ENCODE measurements at regions not wholly inside any gene's neighbourhood (a gene's known extent, or its start where the extent isn't known, plus 50 kb on each side); places are given as distances from the start of the nearest gene placed in this dataset.

DNA sequence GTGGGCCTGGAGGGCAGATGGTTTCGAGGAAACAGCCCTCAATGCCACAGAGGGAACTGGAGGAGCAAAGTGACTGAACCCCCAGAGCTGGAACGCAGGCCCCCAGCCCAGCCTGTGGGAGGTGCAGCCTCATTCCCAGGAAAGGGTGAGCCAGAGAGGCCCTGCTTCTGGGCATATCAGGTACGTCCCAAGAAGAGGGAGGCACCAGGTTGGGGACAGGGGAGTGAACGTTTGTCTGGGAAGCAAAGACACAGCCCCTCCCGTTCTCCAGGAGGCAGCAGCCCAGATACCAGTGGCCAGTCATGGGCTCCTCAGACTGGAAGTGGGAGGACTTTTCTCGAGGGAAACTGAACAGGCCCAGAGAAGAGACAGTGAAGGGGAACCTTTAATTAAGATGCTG lies 74.3 kb upstream of the RET start:
- H3K36me3 ChIP-seq (ENCODE audit: control insufficient read depth, low read depth, low read length), result no peaks in the 10 kb centered on the region
- H3K9me3 ChIP-seq (ENCODE audit: control insufficient read depth, low read depth, low read length), result no peaks in the 10 kb centered on the region
- H3K27me3 ChIP-seq (ENCODE audit: control insufficient read depth, insufficient read depth, low read length), result no peaks in the 10 kb centered on the region
- H3K9ac ChIP-seq (ENCODE audit: low read length), result no peak overlapping the region
- H3K4me1 ChIP-seq (ENCODE audit: control insufficient read depth, low read depth, low read length), result no peaks in the 10 kb centered on the region
- no peak overlapping the region for H3K4me3 ChIP-seq (ENCODE audit: low read length)
- no peak overlapping the region for H3K27ac ChIP-seq (ENCODE audit: low read length)

DNA sequence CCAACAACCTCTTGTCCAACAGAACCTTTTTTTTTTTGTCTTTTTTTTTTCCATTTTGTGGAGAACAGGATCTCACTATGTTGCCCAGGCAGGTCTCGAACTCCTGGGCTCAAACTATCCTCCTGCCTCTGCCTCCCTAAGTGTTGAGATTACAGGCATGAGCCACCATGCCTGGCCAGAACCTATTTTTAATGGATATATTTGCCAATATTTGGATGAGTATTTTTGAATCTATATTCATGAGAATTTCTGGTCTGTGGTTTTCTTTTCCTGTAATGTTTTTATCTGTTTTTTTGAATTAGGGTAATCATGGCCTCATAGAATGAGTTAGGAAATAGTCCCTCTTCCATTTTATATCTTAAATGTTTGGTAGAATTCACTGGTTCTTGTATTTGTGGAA lies 70.4 kb upstream of the RET start:
- Histone ChIP-seq H3K9me3 (ENCODE audit: control insufficient read depth, low read depth, low read length) (peaks cover 4% of the 10 kb centered on the region), H3K4me3 (ENCODE audit: low read length) (no peak overlapping the region), H3K27me3 (ENCODE audit: control insufficient read depth, insufficient read depth, low read length) (no peaks in the 10 kb centered on the region), H3K27ac (ENCODE audit: low read length) (no peak overlapping the region), H3K4me1 (ENCODE audit: control insufficient read depth, low read depth, low read length) (peaks cover 2% of the 10 kb centered on the region), H3K36me3 (ENCODE audit: control insufficient read depth, low read depth, low read length) (no peaks in the 10 kb centered on the region), H3K9ac (ENCODE audit: low read length) (no peak overlapping the region)

DNA sequence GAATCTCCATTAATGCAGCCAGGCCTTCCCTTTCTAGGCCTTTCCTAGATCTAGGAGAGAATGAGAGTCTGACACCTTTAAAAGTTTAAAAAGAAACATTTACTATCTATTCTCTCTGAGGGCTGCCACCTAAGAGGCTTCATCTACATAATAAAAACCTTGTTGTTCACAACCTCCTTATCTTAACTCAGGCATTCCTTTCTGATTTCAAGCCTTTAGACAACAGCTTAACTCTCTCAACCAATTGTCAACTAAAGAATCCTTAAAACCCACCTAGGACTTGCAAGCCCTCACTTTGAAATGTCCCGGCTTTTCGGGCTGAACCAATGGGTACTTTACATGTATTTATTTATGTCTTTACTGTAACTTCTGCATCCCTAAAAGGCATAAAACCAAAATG lies 64.3 kb upstream of the RET start:
- no peaks in the 10 kb centered on the region for H3K27me3 ChIP-seq (ENCODE audit: control insufficient read depth, insufficient read depth, low read length)
- H3K4me1 ChIP-seq (ENCODE audit: control insufficient read depth, low read depth, low read length), result peaks cover 19% of the 10 kb centered on the region
- H3K27ac ChIP-seq (ENCODE audit: low read length), result peak overlapping the region; percentile 88
- H3K9ac ChIP-seq (ENCODE audit: low read length), result peak overlapping the region; percentile 22
- no peaks in the 10 kb centered on the region for H3K36me3 ChIP-seq (ENCODE audit: control insufficient read depth, low read depth, low read length)
- peak overlapping the region; percentile 17 for H3K4me3 ChIP-seq (ENCODE audit: low read length)
- peaks cover 27% of the 10 kb centered on the region for H3K9me3 ChIP-seq (ENCODE audit: control insufficient read depth, low read depth, low read length)

DNA sequence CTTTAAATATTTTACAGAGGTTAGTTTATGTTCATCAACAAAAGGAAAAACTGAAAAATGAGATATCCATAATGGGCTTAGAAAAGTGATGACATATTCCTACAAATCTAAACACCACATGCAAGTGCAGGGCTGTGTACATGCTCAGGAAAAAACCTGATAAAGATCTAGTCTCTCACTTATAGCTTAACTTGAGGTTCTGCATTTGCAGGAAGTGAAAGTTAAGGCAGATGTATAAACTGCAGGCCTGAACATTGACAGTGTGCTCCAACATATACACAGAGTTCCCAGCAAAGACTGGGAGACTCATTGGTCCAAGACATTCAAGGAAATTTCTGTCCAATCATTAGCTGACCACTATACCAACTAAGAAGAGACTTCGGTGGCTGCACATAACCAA lies 63.8 kb upstream of the RET start:
- H3K36me3 ChIP-seq (ENCODE audit: control insufficient read depth, low read depth, low read length), result no peaks in the 10 kb centered on the region
- no peaks in the 10 kb centered on the region for H3K27me3 ChIP-seq (ENCODE audit: control insufficient read depth, insufficient read depth, low read length)
- peaks cover 27% of the 10 kb centered on the region for H3K9me3 ChIP-seq (ENCODE audit: control insufficient read depth, low read depth, low read length)
- H3K4me3 ChIP-seq (ENCODE audit: low read length), result peak overlapping the region; percentile 17
- peaks cover 19% of the 10 kb centered on the region for H3K4me1 ChIP-seq (ENCODE audit: control insufficient read depth, low read depth, low read length)
- peak overlapping the region; percentile 88 for H3K27ac ChIP-seq (ENCODE audit: low read length)
- peak overlapping the region; percentile 22 for H3K9ac ChIP-seq (ENCODE audit: low read length)

DNA sequence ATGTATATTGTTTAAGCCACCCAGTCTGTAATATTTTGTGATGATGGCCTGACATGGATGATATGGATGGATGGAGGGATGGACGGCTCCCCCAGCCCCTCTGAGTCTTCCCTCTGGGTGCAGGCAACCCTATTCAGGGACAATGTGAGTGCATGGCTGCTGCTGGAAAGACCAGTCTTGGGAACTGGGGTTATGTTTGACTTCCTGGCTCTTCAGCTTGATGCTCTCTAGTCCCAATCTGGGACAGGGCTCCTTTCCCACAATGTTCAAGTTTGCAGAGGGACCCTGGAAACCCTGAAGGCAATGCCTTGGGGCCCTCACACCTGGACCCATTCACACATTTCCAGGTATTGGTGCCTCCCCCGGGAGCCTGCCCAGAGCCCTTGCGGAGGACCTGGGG lies 52.3 kb upstream of the RET start:
- Histone ChIP-seq H3K9me3 (ENCODE audit: control insufficient read depth, low read depth, low read length) (no peaks in the 10 kb centered on the region), H3K9ac (ENCODE audit: low read length) (no peak overlapping the region), H3K27ac (ENCODE audit: low read length) (no peak overlapping the region), H3K4me1 (ENCODE audit: control insufficient read depth, low read depth, low read length) (peaks cover 16% of the 10 kb centered on the region), H3K36me3 (ENCODE audit: control insufficient read depth, low read depth, low read length) (no peaks in the 10 kb centered on the region), H3K27me3 (ENCODE audit: control insufficient read depth, insufficient read depth, low read length) (peaks cover 37% of the 10 kb centered on the region), H3K4me3 (ENCODE audit: low read length) (no peak overlapping the region)

DNA sequence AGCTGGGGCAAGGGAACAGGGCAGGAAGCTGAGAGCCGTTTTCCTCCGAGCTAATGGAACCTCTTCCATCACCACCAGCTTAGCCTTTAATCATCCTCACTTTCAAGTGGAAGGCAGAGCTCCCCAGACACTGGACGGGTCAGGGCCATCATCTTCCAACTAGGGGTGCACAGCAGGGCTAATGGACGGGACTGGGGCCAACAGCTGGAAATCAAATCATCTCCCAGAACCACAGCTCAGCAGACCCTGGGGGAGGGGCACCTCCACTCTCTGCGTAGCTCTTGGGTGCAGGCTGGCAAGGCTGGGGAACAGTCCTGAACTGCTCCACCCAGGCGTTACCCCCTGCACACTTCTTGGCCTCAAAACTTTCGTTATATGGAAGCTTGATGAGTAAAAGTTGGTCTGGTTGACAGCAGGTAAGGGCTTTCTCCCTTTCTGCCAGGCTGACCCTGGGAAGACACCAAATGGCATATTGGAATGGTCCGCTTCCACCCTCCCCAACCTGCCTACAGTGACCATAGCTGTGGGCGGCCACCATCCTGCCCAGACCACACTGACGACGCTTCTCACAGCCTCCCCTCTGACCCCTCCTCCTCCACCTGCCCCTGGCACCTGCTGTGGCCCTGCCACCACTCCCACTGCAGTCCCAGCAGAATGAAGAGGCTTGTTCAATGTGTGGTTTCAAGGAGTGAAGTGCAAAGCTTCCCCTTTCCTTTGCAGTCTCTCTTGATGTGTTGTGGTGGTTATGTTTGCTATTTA lies 51.7 kb upstream of the RET start:
- peaks cover 37% of the 10 kb centered on the region for H3K27me3 ChIP-seq (ENCODE audit: control insufficient read depth, insufficient read depth, low read length)
- H3K4me3 ChIP-seq (ENCODE audit: low read length), result no peak overlapping the region
- no peak overlapping the region for H3K27ac ChIP-seq (ENCODE audit: low read length)
- H3K4me1 ChIP-seq (ENCODE audit: control insufficient read depth, low read depth, low read length), result peaks cover 16% of the 10 kb centered on the region
- no peak overlapping the region for H3K9ac ChIP-seq (ENCODE audit: low read length)
- H3K36me3 ChIP-seq (ENCODE audit: control insufficient read depth, low read depth, low read length), result no peaks in the 10 kb centered on the region
- H3K9me3 ChIP-seq (ENCODE audit: control insufficient read depth, low read depth, low read length), result no peaks in the 10 kb centered on the region

DNA sequence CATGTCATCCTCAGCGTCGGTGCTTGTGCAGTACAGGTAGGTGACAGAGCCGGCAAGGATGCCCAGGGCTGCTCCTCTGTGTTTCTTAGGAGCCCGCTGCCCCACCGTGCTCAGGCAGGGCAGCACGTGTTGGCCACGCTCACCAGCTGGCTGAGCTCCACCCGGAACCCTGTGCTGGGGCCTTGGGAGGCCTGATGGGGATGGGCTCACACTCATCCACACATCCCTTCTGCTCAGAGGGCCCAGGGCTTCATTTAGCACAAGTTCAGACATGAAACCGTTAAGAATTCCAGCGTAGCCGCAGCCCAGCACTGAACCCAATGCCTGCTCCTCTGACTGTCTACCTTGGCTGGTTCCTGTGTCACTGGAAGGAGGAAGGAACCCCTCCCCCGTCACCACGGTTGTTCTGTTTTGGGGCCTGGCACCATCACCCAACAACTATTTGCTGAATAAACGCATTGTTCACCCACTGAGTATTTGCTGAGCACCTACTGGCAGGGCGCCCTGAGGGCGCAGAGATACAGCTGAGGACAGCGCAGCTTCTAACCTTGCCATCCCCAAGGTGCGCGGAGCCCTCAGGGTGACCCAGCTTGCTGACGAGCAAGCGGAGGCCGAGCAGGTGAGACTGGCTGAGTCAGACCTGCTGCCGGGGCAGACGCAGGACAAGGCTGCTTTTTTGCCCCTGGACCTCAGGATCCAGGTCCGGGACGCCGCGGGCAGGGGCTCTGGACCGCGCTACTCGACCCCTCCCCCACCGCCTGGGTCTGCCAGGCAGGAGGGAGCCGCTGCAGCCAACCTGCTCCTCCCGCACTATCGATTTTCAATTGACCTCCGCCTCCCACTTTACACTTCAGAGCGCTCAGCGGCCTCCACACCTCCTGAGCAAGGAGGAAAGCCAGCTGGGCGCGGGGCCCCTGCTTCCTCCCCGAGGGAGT lies 50.6 kb upstream of the RET start:
- H3K4me1 ChIP-seq (ENCODE audit: control insufficient read depth, low read depth, low read length), result peaks cover 16% of the 10 kb centered on the region
- H3K27ac ChIP-seq (ENCODE audit: low read length), result no peak overlapping the region
- no peak overlapping the region for H3K9ac ChIP-seq (ENCODE audit: low read length)
- H3K36me3 ChIP-seq (ENCODE audit: control insufficient read depth, low read depth, low read length), result no peaks in the 10 kb centered on the region
- H3K9me3 ChIP-seq (ENCODE audit: control insufficient read depth, low read depth, low read length), result no peaks in the 10 kb centered on the region
- peak overlapping the region; percentile 44 for H3K4me3 ChIP-seq (ENCODE audit: low read length)
- peaks cover 37% of the 10 kb centered on the region for H3K27me3 ChIP-seq (ENCODE audit: control insufficient read depth, insufficient read depth, low read length)

Measured in iPS-18a (cell line).